ENCODE measurements at regions not wholly inside any gene's neighbourhood (a gene's known extent, or its start where the extent isn't known, plus 50 kb on each side); places are given as distances from the start of the nearest gene placed in this dataset.

DNA sequence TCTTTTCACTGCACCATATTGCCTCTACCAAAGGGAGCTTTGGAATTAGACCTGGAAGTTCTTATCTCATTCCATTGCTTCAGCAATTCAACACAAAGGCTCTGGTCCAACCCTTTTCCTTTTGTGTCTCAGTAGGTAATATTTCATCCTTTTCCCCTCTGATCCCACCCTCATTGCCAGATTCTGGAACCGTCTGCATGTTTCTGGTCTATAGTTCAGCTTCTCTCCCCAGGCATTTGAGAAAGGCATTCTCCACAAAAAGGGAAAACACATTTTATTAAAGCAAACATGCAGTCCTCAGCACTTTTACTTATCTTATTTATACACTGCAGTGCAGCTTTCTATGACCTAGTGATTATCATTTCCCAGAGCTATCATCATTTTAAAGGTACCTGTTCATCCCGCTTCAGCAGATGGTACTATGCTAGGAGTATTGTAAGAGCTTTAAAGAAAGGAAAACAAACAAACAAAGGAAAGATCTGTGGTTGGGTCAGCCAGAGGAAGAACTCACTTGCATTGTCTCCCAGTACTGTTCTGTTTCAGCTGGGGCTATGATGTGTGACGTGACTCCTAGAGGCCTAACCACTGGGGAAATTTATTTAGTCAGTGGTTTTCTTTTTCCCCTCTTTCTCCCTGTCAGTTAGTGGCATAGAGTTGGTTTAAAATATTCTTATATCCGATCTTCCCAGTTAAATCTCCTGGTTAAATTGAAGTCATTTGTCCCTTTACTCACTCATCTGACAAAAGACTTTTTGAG is 269.2 kb downstream of the TMEM38B start:
- TF ChIP-seq, protein P1, sequence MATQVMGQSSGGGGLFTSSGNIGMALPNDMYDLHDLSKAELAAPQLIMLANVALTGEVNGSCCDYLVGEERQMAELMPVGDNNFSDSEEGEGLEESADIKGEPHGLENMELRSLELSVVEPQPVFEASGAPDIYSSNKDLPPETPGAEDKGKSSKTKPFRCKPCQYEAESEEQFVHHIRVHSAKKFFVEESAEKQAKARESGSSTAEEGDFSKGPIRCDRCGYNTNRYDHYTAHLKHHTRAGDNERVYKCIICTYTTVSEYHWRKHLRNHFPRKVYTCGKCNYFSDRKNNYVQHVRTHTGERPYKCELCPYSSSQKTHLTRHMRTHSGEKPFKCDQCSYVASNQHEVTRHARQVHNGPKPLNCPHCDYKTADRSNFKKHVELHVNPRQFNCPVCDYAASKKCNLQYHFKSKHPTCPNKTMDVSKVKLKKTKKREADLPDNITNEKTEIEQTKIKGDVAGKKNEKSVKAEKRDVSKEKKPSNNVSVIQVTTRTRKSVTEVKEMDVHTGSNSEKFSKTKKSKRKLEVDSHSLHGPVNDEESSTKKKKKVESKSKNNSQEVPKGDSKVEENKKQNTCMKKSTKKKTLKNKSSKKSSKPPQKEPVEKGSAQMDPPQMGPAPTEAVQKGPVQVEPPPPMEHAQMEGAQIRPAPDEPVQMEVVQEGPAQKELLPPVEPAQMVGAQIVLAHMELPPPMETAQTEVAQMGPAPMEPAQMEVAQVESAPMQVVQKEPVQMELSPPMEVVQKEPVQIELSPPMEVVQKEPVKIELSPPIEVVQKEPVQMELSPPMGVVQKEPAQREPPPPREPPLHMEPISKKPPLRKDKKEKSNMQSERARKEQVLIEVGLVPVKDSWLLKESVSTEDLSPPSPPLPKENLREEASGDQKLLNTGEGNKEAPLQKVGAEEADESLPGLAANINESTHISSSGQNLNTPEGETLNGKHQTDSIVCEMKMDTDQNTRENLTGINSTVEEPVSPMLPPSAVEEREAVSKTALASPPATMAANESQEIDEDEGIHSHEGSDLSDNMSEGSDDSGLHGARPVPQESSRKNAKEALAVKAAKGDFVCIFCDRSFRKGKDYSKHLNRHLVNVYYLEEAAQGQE (IDR thresholded peaks at IDR 0.05; ENCODE audit: insufficient read depth in 1 of 2, low read depth in 2 of 2, low read length in 2 of 2) = no peak
- TF ChIP-seq POLR2AphosphoS5 (IDR thresholded peaks at IDR 0.05; ENCODE audit: low read depth, low read length) (no peak), SIN3A (IDR thresholded peaks at IDR 0.05; ENCODE audit: borderline replicate concordance, insufficient read depth, low read length) (no peak), TAF1 (IDR thresholded peaks at IDR 0.05; ENCODE audit: borderline replicate concordance, insufficient read depth, low read length) (no peak)

Data from PFSK-1 (cell line).